Heart left ventricle (tissue), 13 donors: ENCODE measurements at regions not wholly inside any gene's neighbourhood (a gene's known extent, or its start where the extent isn't known, plus 50 kb on each side); places are given as distances from the start of the nearest gene placed in this dataset.

Source experiments
- CTCF ChIP-seq, 12 donors: fragments of 200-600 bp; sonication (generic) in 4 of 12; IDR thresholded peaks; one replicate each; pipeline versions ENCODE4 v1.5.0 to v1.8.0; 2018 to 2022; ENCODE audit warnings: antibody characterized with exemption in 12 of 12, mild to moderate bottlenecking in 5 of 12
- POLR2A ChIP-seq, 2 donors: fragments of 450-650 bp; IDR thresholded peaks; one replicate each; pipeline ENCODE4 v1.6.1; 2017; ENCODE audit warnings: antibody characterized with exemption in 2 of 2, mild to moderate bottlenecking in 2 of 2, moderate library complexity in 2 of 2
- donor health status: ischemic (EF 13 %, LVEDD 7.1; RV severe dilation, severe dysfunction).
- donor health status: DM: no; HTN: yes; CAD: no.
- donor health status: DM: no; HTN: no; CAD: no.
- donor health status: ischemic (EF 25% LVEDD 6.9; RV normal size, moderate dysfunction).
- donor health status: ischemic (EF 25% LVEDD 5.7; RV mildly dilated, moderate dysfunction).
- donor health status: ischemic (EF 35%, LVEDD 5.7; RV mildly dilated, moderate dysfunction).
- donor health status: nonischemic (EF 11% LVEDD 7.7; RV severe dilation, severe dysfunction).
- donor health status: DM: yes; HTN: yes; CAD: no.
- donor health status: PGD.
- donor health status: ischemic (EF 29% LVEDD 5.4; RV normal size, mild dysfunction).
- donor health status: nonischemic (EF 23%, LVEDD 6.1; RV moderate dilation, normal function).

GRCh38 chr11:97280347-97280746 is 890.5 kb downstream of the JRKL start:
- no peak for TF ChIP-seq POLR2A (IDR thresholded peaks at IDR 0.05)
- no peak for TF ChIP-seq CTCF (IDR thresholded peaks at IDR 0.05)
